Liver (tissue), 8 donors: ENCODE measurements at regions not wholly inside any gene's neighbourhood (a gene's known extent, or its start where the extent isn't known, plus 50 kb on each side); places are given as distances from the start of the nearest gene placed in this dataset.

Source experiments
- DNase-seq: peaks from one replicate; pipeline ENCODE4 v3.0.0-alpha.2; 2017; ENCODE audit warnings: low spot score
- H3K27ac ChIP-seq, 2 donors: one replicate each; pipeline ENCODE4 v1.7.0; 2013; ENCODE audit warnings: inconsistent platforms in 2 of 2, low read length in 2 of 2, control low read depth in 1 of 2, low read depth in 1 of 2, mild to moderate bottlenecking in 1 of 2
- H3K27me3 ChIP-seq, 4 donors: one replicate each; pipeline versions ENCODE4 v1.6.1 to v1.7.0; 2013; ENCODE audit warnings: low read length in 3 of 4, inconsistent platforms in 1 of 4, mild to moderate bottlenecking in 1 of 4, moderate library complexity in 1 of 4; ENCODE audit not compliant: control insufficient read depth in 4 of 4, insufficient read depth in 4 of 4
- H3K36me3 ChIP-seq, 4 donors: one replicate each; pipeline versions ENCODE4 v1.6.1 to v1.7.0; 2013; ENCODE audit warnings: low read length in 3 of 4, mild to moderate bottlenecking in 3 of 4, low read depth in 1 of 4, moderate library complexity in 1 of 4; ENCODE audit not compliant: control insufficient read depth in 4 of 4, insufficient read depth in 3 of 4
- H3K4me1 ChIP-seq, 4 donors: one replicate each; pipeline versions ENCODE4 v1.6.1 to v1.7.0; 2013; ENCODE audit warnings: low read length in 3 of 4, mild to moderate bottlenecking in 3 of 4, moderate library complexity in 1 of 4; ENCODE audit not compliant: control insufficient read depth in 4 of 4, insufficient read depth in 4 of 4
- H3K4me3 ChIP-seq, 3 donors: one replicate each; pipeline versions ENCODE4 v1.6.1 to v1.7.0; 2013; ENCODE audit warnings: low read length in 3 of 3, control low read depth in 1 of 3, low read depth in 1 of 3, mild to moderate bottlenecking in 1 of 3
- H3K9ac ChIP-seq, 2 donors: one replicate each; pipeline ENCODE4 v1.7.0; 2013; ENCODE audit warnings: low read length in 2 of 2, mild to moderate bottlenecking in 2 of 2, moderate library complexity in 2 of 2, control low read depth in 1 of 2, low read depth in 1 of 2
- H3K9me3 ChIP-seq, 4 donors: one replicate each; pipeline versions ENCODE4 v1.6.1 to v1.7.0; 2013; ENCODE audit warnings: low read length in 3 of 4; ENCODE audit not compliant: control insufficient read depth in 4 of 4
- EGR1 ChIP-seq, 2 donors: IDR thresholded peaks; 2 replicates each; pipeline ENCODE4 v1.6.1; 2016 to 2018; ENCODE audit warnings: antibody characterized with exemption in 2 of 2, low read depth in 2 of 2
- FOXA1 ChIP-seq: IDR thresholded peaks from 2 replicates; pipeline ENCODE4 v1.6.1; 2016; ENCODE audit warnings: antibody characterized with exemption
- FOXA2 ChIP-seq: IDR thresholded peaks from 2 replicates; pipeline ENCODE4 v1.6.1; 2016; ENCODE audit warnings: antibody characterized with exemption
- GABPA ChIP-seq, 2 donors: IDR thresholded peaks in 1 of 2; conservative IDR thresholded peaks in 1 of 2; 2 replicates each; pipeline ENCODE4 v1.6.1; 2016; ENCODE audit warnings: antibody characterized with exemption in 2 of 2, mild to moderate bottlenecking in 1 of 2, moderate library complexity in 1 of 2
- HNF4A ChIP-seq, 2 donors: conservative IDR thresholded peaks; 2 replicates each; pipeline ENCODE4 v1.6.1; 2016; ENCODE audit warnings: antibody characterized with exemption in 2 of 2, mild to moderate bottlenecking in 2 of 2
- HNF4G ChIP-seq: IDR thresholded peaks from 2 replicates; pipeline ENCODE4 v1.6.1; 2016; ENCODE audit warnings: antibody characterized with exemption
- JUND ChIP-seq, 2 donors: IDR thresholded peaks; 2 replicates each; pipeline ENCODE4 v1.6.1; 2016; ENCODE audit warnings: antibody characterized with exemption in 2 of 2
- RAD21 ChIP-seq, 2 donors: IDR thresholded peaks; 2 replicates each; pipeline ENCODE4 v1.6.1; 2016; ENCODE audit warnings: antibody characterized with exemption in 2 of 2, mild to moderate bottlenecking in 2 of 2
- RXRA ChIP-seq, 2 donors: IDR thresholded peaks; 2 replicates each; pipeline ENCODE4 v1.6.1; 2017 to 2018; ENCODE audit warnings: antibody characterized with exemption in 2 of 2, mild to moderate bottlenecking in 1 of 2
- SP1 ChIP-seq: IDR thresholded peaks from 2 replicates; pipeline ENCODE4 v1.6.1; 2018; ENCODE audit warnings: antibody characterized with exemption, mild to moderate bottlenecking
- YY1 ChIP-seq: IDR thresholded peaks from 2 replicates; pipeline ENCODE4 v1.6.1; 2016; ENCODE audit warnings: antibody characterized with exemption, mild to moderate bottlenecking
- ZBTB33 ChIP-seq: IDR thresholded peaks from 2 replicates; pipeline ENCODE4 v1.6.1; 2016; ENCODE audit warnings: antibody characterized with exemption
- whole genome bisulfite sequencing: extraction: QIAGEN DNeasy Blood & Tissue Kit; methylation state at CpG from one replicate; pipeline ENCODE4 v1.1.7; 2013; 5-methylcytosine and 5-hydroxymethylcytosine counted together
- TF ChIP-seq, protein P1 (sequence below): IDR thresholded peaks from 2 replicates; pipeline ENCODE4 v1.6.1; 2016; ENCODE audit warnings: antibody characterized with exemption, mild to moderate bottlenecking
- TF ChIP-seq, protein P2 (sequence below): fragments of 150-350 bp; IDR thresholded peaks from 2 replicates; pipeline ENCODE4 v1.5.1; 2017; ENCODE audit warnings: improper control_type of control experiment, low read depth, low read length; ENCODE audit not compliant: missing input control
- TF ChIP-seq, protein P3 (sequence below): IDR thresholded peaks from 2 replicates; pipeline ENCODE4 v1.6.1; 2016; ENCODE audit warnings: antibody characterized with exemption
- TF ChIP-seq, protein P4 (sequence below): IDR thresholded peaks from 2 replicates; pipeline ENCODE4 v1.6.1; 2016; ENCODE audit warnings: antibody characterized with exemption
- donor health status: healthy.
- donor health status: healthy.
- donor health status: healthy.
- donor health status: healthy.
- donor health status: healthy.

DNA sequence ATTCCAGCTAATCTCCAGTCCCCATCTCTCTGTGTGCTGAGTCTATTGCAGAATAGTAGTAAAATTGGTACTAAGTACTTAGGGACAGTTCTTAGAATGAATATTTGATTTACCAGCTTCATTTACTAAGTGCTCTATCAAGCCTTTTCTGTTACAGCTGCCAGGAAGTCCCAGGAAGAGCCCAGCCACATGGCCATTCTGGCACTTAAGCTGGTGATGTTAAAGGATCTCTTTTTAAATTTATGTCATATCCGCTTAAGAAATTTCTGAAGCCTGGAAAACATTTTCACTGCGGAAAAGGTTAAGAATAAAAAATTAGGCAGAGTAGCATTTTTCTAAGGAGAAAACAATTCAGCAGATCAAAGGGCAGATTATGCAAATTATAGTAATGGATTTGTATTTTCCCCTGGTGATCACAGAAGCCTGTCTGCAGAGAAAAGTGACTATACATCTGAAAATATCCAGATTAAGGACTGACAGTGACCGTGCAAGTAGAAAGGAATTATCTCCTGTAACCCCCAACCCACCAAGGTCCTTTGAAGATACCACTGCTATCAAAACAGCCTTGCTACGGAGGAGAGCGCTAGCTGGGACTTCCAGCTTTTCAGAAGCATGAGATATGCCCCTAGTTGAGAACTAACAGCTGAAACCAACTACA is 260.8 kb downstream of the SH3BP4 start (continued):
- TF ChIP-seq, protein P1, sequence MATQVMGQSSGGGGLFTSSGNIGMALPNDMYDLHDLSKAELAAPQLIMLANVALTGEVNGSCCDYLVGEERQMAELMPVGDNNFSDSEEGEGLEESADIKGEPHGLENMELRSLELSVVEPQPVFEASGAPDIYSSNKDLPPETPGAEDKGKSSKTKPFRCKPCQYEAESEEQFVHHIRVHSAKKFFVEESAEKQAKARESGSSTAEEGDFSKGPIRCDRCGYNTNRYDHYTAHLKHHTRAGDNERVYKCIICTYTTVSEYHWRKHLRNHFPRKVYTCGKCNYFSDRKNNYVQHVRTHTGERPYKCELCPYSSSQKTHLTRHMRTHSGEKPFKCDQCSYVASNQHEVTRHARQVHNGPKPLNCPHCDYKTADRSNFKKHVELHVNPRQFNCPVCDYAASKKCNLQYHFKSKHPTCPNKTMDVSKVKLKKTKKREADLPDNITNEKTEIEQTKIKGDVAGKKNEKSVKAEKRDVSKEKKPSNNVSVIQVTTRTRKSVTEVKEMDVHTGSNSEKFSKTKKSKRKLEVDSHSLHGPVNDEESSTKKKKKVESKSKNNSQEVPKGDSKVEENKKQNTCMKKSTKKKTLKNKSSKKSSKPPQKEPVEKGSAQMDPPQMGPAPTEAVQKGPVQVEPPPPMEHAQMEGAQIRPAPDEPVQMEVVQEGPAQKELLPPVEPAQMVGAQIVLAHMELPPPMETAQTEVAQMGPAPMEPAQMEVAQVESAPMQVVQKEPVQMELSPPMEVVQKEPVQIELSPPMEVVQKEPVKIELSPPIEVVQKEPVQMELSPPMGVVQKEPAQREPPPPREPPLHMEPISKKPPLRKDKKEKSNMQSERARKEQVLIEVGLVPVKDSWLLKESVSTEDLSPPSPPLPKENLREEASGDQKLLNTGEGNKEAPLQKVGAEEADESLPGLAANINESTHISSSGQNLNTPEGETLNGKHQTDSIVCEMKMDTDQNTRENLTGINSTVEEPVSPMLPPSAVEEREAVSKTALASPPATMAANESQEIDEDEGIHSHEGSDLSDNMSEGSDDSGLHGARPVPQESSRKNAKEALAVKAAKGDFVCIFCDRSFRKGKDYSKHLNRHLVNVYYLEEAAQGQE, result no peak
- TF ChIP-seq SP1, result no peak
- no peak for TF ChIP-seq JUND (IDR thresholded peaks at IDR 0.05)
- TF ChIP-seq HNF4G, result no peak
- no peak for TF ChIP-seq YY1
- no peak for TF ChIP-seq HNF4A (conservative IDR thresholded peaks at IDR 0.05)
- TF ChIP-seq FOXA1, result no peak
- no peak for TF ChIP-seq GABPA (IDR thresholded peaks at IDR 0.05 in 1 of 2, conservative IDR thresholded peaks at IDR 0.05 in 1 of 2)

DNA sequence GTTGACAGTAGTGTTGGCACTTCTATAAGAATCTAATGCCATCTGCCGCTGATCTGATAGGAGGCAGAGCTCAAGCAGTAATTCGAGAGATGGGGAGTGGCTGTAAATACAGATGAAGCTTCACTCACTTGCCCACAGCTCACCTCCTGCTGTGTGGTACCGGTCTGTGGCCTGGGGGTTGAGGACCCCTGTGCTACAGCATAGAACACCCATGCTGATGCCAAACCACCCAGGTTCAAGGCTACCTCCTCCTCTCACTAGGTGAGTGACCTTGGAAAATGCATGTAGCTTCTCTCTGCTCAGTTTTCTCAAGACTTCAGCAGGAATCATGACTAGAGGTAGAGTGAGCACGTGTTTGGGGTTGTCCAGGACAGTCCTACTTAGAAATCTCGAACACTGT is 263.4 kb downstream of the SH3BP4 start:
- DNase-seq, result no peak
- Histone ChIP-seq H3K4me1 (no peaks in the 10 kb centered on the region), H3K9me3 (no peaks in the 10 kb centered on the region), H3K27me3 (no peaks in the 10 kb centered on the region), H3K4me3 (no peak overlapping the region), H3K9ac (no peak overlapping the region), H3K36me3 (no peaks in the 10 kb centered on the region), H3K27ac (no peak overlapping the region)
- 81% methylated on average over 5 of the region's 5 CpGs for WGBS
- TF ChIP-seq GABPA (IDR thresholded peaks at IDR 0.05 in 1 of 2, conservative IDR thresholded peaks at IDR 0.05 in 1 of 2), result no peak
- TF ChIP-seq EGR1 (IDR thresholded peaks at IDR 0.05; ENCODE audit: low read depth in 2 of 2), result no peak
- TF ChIP-seq, protein P1, result no peak
- TF ChIP-seq JUND (IDR thresholded peaks at IDR 0.05), result no peak
- TF ChIP-seq RAD21 (IDR thresholded peaks at IDR 0.05), result no peak
- no peak for TF ChIP-seq ZBTB33
- no peak for TF ChIP-seq SP1
- no peak for TF ChIP-seq HNF4G
- TF ChIP-seq, protein P2, sequence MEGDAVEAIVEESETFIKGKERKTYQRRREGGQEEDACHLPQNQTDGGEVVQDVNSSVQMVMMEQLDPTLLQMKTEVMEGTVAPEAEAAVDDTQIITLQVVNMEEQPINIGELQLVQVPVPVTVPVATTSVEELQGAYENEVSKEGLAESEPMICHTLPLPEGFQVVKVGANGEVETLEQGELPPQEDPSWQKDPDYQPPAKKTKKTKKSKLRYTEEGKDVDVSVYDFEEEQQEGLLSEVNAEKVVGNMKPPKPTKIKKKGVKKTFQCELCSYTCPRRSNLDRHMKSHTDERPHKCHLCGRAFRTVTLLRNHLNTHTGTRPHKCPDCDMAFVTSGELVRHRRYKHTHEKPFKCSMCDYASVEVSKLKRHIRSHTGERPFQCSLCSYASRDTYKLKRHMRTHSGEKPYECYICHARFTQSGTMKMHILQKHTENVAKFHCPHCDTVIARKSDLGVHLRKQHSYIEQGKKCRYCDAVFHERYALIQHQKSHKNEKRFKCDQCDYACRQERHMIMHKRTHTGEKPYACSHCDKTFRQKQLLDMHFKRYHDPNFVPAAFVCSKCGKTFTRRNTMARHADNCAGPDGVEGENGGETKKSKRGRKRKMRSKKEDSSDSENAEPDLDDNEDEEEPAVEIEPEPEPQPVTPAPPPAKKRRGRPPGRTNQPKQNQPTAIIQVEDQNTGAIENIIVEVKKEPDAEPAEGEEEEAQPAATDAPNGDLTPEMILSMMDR, result no peak
- TF ChIP-seq, protein P3, sequence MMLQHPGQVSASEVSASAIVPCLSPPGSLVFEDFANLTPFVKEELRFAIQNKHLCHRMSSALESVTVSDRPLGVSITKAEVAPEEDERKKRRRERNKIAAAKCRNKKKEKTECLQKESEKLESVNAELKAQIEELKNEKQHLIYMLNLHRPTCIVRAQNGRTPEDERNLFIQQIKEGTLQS, result no peak
- no peak for TF ChIP-seq FOXA2
- no peak for TF ChIP-seq RXRA (IDR thresholded peaks at IDR 0.05)
- TF ChIP-seq, protein P4, sequence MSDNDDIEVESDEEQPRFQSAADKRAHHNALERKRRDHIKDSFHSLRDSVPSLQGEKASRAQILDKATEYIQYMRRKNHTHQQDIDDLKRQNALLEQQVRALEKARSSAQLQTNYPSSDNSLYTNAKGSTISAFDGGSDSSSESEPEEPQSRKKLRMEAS, result no peak
